OCI-M1 (cell line): ENCODE measurements at regions not wholly inside any gene's neighbourhood (a gene's known extent, or its start where the extent isn't known, plus 50 kb on each side); places are given as distances from the start of the nearest gene placed in this dataset.

Source experiments
- DNase-seq: peaks from one replicate; lab custom pipeline; 2025; lab: John Stamatoyannopoulos, UW

GRCh38 chr19:31659897-31660210 is 310.6 kb upstream of the TSHZ3 start:
- DNase-seq = no peak

- no peak for DNase-seq
These were observed 314.9 kb upstream of the TSHZ3 start for GRCh38 chr19:31664096-31664495.

- DNase-seq = no peak
These were observed 315.8 kb upstream of the TSHZ3 start for GRCh38 chr19:31664997-31665396.

GRCh38 chr19:31666126-31666525 is 316.9 kb upstream of the TSHZ3 start:
- no peak for DNase-seq

GRCh38 chr19:31667106-31667505 is 317.9 kb upstream of the TSHZ3 start:
- DNase-seq = no peak

- DNase-seq = no peak
These were observed 319.7 kb upstream of the TSHZ3 start for GRCh38 chr19:31668921-31669320.

GRCh38 chr19:31670931-31671330 is 321.7 kb upstream of the TSHZ3 start:
- DNase-seq = no peak

GRCh38 chr19:31671411-31672035 is 322.3 kb upstream of the TSHZ3 start:
- no peak for DNase-seq

- no peak for DNase-seq
These were observed 325.4 kb upstream of the TSHZ3 start for GRCh38 chr19:31674503-31675192.

- no peak for DNase-seq
These were observed 326.1 kb upstream of the TSHZ3 start for GRCh38 chr19:31675193-31675913.

- DNase-seq = peak; percentile 24
These were observed 327.2 kb upstream of the TSHZ3 start for GRCh38 chr19:31676271-31677004.

GRCh38 chr19:31678421-31678820 is 329.2 kb upstream of the TSHZ3 start:
- DNase-seq = no peak

- no peak for DNase-seq
These were observed 331.9 kb upstream of the TSHZ3 start for GRCh38 chr19:31681121-31681520.

- DNase-seq = no peak
These were observed 344.1 kb upstream of the TSHZ3 start for GRCh38 chr19:31693131-31693932.

- DNase-seq = no peak
These were observed 344.7 kb upstream of the TSHZ3 start for GRCh38 chr19:31693933-31694269.

- no peak for DNase-seq
These were observed 345.5 kb upstream of the TSHZ3 start for GRCh38 chr19:31694761-31695160.

GRCh38 chr19:31699421-31699820 is 350.2 kb upstream of the TSHZ3 start:
- no peak for DNase-seq

- DNase-seq = no peak
These were observed 351.9 kb upstream of the TSHZ3 start for GRCh38 chr19:31701146-31701545.

- DNase-seq = no peak
These were observed 356.4 kb upstream of the TSHZ3 start for GRCh38 chr19:31705656-31706055.

- DNase-seq = no peak
These were observed 356.9 kb upstream of the TSHZ3 start for GRCh38 chr19:31706131-31706530.

- DNase-seq = no peak
These were observed 357.7 kb upstream of the TSHZ3 start for GRCh38 chr19:31706691-31707620.
